ENCODE measurements at regions not wholly inside any gene's neighbourhood (a gene's known extent, or its start where the extent isn't known, plus 50 kb on each side); places are given as distances from the start of the nearest gene placed in this dataset.
A peak's percentile ranks its signal among the peaks of the same experiment; 100 is the strongest.
"Not testable (repeated sequence)": the region's sequence is repeated elsewhere in the genome, so short reads cannot be mapped to it uniquely, and the experiment has no call there.

DNA sequence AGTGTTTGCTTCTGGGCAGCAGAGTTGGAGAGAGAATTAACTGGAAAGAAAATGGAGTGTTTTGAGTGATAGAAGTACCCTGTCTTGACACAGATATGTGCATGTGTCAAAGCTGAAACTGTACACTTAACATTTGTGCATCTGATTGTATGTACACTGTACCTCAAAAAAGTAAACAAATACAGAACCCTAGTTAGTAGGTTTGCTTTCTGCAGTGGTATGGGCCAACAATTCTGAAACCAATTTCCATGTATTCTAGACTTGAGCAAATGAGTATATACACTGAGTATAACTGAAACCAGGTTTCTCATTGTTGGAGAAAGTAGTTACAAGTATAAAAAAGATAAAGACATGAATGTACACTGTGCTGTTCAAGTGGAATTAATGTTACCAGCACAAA lies 52.4 kb downstream of the ELAPOR2 start:
- DNase-seq, result no peak

DNA sequence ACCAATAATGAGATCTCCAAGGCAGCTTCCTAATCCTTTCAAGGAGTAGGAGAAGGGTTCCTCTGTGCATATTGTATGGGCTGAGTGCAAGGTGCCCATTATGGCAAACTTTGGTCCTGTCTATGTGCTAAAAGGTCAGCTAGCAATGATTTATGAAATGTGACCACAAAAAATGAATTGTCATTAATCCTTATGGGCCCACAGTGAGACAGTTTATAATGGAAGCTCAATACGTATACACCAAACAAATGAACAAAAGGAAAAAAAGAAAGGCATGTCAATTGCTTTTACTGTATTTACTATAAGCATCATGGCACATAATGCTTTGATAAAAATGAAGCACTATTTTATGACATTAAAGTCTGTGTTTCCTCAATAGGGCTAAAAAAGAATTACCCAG lies 54.5 kb downstream of the ELAPOR2 start:
- no peak for DNase-seq

DNA sequence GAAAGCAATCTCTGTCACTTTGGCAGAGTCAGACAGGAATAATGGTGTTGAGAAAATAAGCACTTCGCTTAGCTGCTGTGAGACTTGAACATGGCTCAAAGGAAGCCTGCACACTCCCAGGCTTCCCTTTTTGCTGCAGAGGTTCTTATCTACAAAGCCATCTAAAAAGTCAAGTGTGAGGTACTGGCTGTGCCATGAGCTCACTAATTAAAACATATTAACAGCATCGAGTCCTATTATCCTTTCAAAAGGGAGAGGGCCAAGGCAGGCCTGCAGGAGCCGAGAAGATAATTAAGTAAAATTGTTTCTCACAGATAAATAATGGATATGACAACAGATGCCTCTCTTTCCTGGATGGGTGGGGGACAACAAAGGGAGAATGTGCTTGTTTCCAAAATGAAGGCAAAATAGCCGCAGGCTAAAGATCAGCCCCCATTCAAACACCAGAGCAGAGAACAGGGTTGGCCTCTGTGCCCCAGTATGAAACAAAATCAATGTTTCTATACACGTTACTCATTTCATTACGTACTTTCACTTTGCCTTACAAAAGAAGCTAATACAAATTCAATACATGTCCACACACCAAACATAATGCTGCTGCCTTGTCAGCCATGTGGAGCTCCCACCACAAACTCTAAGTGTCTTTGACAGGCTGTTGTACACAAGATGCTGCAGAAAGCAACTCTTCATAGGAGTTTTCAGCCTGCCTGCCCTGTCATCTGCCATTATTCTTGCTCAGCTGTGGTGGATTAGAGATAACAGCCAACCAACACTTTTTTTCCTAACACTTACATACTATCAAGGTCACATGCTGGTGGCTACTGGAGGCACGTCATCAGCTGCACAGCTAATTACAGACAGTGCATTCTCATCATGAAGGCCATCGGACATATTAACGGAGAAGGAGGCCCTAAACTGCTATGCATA lies 55.3 kb downstream of the ELAPOR2 start:
- peak; percentile 32 for DNase-seq

DNA sequence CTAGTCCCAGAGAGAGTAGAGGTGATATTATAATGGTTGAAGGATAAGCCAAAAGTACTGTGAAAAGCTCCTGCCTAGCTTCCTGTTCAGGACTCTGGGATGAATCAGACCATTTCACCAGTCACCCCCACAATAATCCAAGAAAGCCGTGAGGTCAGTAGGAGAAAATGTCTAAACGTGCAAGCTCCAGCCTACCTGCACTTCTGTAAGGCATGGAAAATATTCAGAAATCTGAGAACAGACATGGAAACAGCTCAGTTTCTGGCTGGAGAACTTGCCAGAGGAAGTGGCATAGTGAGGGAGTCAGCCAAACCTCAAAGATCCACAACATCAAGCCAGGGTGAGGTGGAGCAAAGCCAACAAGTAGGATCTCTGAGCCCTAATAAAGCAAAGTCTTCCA lies 58.2 kb downstream of the ELAPOR2 start:
- DNase-seq, result no peak

DNA sequence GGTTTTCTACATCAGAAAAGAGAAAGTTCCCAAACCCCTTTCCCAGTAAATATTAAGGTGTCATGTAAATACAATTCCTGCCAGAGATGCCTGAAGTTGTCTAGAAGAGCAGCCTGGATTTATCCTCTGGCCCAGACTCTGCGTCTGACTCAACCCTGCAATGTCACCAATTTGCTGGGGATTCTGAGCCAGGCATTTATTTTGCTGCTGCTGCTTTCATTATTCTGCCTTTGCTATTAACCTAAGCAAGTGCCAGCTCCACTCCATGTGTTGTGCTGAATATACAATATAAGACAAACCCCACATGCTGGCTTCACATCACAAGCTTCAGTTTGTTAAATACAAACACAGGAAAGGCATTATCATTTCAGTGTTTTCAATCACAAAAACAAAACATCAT lies 59.1 kb downstream of the ELAPOR2 start:
- no peak for DNase-seq

DNA sequence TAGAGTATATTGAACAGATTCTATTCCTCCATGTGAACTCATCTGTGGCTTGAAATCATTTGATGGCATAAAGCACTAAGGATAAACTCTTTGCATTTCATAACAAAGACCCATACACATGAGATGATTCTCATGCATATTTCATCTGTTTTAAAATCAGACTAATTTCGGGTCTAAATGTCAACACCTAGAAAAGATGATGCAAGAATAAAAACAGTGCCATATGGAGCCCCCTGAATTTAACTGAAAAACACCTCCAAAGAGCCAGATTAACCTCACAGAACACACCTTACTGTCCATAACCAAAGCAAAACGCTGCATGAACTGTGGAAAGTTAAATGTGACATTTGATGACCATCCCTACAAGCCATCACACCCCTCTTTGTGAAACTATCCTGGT lies 59.7 kb downstream of the ELAPOR2 start:
- no peak for DNase-seq

DNA sequence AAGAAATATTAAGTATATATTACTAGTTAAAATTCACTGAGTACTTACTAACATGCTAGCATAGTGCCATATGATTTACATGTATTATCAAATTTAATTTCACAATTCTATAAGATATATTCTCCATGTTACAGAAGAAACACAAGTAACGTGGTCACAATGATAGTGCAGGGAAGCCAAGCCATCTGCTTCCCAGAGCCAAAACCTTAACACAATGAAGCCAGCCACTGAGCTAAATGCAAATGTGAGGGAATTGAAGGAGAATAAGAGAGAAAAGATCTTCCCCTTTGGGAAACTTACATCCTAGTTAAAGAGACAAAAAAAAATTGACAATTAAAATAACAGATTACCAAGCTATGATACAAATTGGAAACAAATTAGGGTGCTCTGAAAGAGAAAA lies 63.6 kb downstream of the ELAPOR2 start:
- no peak for DNase-seq

DNA sequence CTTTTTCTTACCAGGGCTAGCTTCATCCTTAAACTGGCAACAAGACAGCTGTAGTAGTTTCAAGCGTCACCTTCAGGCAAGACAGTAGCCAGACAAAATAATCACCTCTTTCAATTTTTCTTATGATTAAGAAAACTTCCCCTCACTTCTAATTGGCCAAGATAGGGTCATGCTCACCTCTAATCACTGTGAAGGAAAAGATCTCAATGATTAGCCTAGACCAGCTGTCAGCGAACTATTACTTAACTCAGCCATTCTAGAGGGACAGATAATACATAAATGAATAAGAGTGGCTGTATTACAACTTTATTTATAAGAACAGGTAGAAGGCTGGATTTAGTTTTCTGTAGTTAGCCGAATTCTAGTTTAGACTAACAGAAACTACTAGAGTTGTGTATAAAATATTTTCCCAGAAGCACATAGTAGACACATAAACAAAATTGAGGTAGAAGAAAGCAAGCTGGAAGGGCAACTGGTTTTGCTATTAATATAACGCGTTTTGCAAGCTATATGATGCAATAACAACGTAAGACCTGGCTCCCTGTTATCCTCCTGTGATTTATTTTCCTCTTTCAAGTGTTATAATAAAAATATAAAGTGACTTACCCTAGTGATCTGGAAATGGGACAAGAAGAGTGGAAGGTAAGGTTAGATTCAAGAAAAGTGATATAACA lies 64.3 kb downstream of the ELAPOR2 start:
- no peak for DNase-seq

DNA sequence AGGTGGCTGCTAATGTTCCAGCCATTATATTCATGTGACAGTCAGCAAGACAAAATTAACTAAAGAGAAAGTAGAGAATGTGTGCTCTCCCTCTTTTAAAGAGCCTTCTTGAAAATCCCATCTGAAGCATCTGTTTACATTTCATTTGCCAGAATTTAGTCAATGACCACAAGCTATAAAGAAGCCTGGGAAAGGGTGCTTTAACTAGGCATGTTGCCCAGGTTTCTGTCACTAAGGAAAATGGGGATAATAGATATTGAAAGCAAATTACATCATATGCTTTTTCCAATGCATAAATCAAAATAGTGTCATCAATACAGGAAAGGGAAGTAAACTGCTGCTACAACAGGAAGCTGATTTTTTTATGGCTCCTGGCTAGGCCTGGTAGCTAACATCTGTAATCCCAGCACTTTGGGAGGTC lies 67.7 kb downstream of the ELAPOR2 start:
- DNase-seq, result no peak

DNA sequence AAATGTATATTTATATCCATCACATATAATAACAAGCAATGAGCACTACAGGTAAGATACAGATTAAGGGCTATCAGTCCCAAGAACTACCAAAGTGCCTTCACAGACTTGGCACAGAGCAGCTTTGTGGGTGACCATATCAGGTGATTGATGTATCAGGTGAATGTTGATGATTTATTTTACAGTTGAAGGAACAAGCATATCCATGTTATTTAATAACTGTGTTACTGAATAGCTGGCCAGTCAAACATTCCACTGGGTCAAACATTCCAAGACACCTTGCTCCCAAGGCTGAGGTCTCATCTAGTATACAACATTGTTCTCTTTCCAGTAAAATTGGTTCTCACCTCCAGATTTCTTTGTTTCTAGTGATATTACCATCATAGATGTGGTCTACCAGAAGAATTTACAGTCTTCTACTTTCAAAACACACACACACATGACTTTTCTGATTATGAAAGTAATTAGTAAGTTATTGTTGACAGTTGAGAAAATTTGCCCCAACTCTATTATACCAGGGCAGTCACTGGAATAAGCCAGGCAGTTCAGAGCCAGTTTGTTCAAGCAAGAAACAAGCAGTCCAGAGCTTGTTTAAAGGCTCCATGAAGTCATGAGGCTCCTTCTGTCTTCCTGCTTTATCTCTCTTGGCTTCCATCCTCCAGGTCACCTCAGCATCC lies 68.2 kb downstream of the ELAPOR2 start:
- no peak for DNase-seq

DNA sequence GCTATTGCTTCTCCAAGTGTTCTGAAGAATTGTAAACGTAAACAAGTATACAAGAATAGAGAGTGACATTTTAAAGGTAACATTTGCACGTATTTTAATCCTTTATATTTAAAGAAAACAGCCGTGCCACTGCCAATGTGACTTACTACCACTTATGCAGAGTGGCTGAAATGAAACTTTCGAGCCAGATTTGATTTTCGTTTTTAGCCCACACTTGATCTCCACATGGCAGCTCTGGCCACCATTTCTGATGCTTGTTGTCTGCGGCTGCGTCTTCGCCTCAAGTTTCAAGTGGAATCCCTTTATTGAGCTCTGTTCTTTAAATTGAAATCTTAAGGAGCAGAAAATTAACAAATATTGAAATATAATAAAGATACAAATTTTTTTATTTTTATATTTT lies 70.0 kb downstream of the ELAPOR2 start:
- no peak for DNase-seq

DNA sequence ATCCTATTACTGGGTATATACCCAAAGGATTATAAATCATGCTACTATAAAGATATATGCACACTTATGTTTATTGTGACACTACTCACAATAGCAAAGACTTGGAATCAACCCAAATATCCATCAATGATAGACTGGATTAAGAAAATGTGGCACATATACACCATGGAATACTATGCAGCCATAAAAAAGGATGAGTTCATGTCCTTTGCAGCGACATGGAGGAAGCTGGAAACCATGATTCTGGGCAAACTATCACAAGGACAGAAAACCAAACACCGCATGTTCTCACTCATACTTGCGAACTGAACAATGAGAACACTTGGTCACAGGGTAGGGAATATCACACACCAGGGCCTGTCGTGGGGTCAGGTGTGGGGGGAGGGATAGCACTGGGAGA lies 71.6 kb downstream of the ELAPOR2 start:
- not testable (repeated sequence) for DNase-seq

DNA sequence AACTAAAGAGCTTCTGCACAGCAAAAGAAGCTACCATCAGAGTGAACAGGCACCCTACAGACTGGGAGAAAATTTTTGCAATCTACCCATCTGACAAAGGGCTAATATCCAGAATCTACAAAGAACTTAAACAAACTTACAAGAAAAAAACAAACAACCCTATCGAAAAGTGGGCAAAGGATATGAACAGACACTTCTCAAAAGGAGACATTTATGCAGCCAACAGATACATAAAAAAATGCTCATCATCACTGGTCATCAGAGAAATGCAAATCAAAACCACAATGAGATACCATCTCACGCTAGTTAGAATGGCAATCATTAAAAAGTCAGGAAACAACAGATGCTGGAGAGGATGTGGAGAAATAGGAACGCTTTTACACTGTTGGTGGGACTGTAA lies 72.1 kb downstream of the ELAPOR2 start:
- DNase-seq, result not testable (repeated sequence)

DNA sequence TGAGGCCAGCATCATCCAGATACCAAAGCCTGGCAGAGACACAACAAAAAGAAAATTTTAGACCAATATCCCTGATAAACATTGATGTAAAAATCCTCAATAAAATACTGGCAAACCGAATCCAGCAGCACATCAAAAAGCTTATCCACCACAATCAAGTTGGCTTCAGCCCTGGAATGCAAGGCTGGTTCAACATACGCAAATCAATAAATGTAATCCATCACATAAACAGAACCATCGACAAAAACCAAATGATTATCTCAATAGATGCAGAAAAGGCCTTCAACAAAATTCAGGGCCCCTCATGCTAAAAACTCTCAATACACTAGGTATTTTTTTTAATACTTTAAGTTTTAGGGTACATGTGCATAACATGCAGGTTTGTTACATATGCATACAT lies 74.1 kb downstream of the ELAPOR2 start:
- DNase-seq, result not testable (repeated sequence)

DNA sequence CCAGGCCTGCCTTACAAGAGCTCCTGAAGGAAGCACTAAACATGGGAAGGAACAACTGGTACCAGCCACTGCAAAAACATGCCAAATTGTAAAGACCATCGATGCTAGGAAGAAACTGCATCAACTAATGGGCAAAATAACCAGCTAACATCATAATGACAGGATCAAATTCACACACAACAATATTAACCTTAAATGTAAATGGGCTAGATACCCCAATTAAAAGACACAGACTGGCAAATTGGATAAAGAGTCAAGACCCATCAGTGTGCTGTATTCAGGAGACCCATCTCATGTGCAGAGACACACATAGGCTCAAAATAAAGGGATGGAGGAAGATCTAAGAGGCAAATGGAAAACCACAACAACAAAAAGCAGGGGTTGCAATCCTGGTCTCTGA lies 75.8 kb downstream of the ELAPOR2 start:
- DNase-seq, result not testable (repeated sequence)

DNA sequence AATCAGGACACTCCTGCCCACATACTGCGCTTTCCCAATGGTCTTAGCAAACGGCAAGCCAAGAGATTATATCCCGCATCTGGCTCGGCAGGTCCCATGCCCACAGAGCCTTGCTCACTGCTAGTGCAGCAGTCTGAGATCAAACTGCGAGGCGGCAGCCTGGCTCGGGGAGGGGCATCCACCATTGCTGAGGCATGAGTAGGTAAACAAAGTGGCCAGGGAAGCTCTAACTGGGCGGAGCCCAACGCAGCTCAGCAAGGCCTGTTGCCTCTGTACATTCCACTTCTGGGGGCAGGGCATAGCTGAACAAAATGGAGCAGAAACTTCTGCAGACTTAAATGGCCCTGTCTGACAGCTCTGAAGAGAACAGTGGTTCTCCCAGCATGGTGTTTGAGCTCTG lies 77.5 kb downstream of the ELAPOR2 start:
- not testable (repeated sequence) for DNase-seq

DNA sequence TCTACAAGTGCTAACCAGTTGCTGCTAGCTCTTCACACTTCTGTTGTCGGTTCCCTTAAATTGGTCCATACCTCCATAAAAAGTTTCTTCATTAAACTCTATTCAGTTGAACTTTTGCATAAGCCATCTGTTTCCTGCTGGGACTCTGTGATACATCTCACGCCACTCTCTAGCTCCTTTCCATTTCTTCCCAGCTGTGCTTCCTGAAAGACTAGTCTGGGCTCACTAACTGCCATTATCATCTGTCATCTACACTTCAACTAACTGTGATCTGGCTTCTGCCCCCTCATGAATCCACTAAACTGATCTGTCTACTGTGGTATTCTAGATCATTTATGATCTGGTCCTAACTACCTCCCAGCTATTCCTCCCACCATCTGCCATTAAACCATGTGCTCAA lies 78.3 kb downstream of the ELAPOR2 start:
- no peak for DNase-seq

DNA sequence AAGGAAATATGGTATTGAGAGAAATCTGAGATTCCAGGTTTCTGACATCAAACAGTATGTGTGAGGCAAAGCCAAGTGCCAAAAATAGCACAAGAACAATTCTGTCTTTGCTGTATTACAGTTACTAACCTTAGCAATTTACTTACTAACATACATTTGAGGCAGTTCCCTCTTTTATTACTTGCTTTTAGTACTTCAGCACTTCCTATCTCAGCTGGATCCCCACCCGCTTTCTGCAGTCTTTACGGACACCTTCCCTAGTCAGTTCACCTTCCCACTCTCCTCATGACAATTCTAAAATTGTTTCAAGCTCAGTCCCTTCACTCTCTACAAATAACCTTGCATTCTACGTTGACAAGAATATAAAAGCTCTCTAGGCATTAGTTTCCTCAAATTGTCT lies 79.2 kb downstream of the ELAPOR2 start:
- DNase-seq, result no peak

DNA sequence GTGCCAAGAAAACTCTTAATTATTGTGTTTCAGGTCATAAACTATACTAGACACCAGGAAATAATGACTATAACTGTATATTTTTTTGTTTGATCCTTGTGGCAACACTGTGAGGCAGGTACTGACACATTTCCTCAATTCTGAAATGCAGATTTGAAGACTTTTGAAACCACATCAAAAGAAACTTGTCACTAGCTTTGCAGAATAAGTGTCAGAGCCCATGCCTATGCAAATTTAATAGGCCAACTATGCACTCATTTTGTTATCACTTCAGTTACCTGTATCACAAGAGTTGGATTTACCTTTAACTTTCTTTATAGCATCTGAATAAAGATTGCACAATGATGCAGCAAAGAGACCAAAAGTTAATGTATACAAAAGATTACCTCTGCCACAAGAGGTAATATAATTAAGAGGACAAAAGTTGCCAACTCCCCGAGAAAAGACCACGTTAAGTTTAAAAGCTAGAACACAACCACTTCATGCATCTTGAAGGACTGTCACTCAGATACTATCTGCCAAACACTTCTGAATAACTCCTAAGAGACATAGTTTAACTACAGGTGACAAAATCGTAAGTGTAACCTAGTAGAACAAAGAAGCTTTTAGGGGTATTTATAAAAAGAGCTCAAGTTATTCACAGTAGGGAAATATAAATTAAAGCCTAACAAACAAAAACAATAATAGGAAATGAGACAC lies 80.5 kb downstream of the ELAPOR2 start:
- no peak for DNase-seq

DNA sequence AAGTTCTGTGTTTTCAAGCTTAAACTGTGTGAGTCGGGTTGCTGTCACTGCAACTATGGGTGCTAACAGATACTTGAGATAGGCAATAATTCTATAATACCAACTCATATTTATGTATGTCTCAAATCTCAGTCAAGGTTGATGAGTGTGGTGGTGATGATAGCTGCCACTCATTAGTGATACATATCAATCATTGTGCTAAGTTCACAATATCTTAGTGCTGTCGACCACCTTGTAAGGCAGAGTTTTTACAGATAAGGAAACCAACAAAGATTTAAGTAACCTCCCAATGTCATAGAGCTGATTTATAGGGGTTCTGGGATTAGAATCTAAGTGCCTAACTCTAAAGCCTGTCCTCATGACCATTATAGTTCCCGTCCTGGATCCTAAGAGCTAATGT lies 82.5 kb downstream of the ELAPOR2 start:
- no peak for DNase-seq

DNA sequence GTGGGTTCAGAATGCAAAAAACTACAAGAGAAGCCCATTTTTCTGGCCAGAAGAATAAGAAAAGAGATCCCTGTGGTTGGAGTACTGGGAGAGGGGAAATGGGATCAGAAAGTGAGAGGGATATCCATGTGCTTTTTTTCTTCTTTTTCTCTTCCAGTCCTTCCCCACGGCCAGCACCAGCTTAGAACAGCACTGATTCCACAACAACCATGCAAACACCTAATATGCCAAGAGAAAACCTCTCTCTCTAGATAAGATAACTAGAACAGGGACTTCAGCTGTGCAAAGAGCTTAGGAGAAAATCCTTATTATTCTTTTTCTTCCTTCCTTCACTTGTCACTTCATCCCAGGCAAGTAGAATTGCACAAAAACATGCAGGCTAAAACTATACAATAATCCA lies 83.5 kb downstream of the ELAPOR2 start:
- DNase-seq, result no peak

DNA sequence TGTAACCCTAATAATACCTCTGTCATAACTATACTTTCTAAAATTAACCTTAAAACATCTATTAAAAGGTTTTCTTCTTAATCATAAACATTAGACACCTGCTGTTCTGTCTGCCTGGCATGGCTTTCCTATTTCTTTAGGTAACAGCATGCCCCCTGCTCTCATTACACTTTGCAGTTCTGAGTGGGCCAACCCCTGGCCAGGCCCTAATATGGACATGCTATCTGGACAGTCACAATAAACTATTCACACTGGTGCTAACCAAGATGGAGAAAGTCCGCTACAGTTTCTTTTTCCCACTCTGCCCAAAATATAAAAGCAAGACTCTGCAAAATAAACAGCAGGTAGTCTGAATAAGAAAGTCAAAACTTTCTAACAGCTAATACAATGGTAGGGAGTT lies 84.0 kb downstream of the ELAPOR2 start:
- no peak for DNase-seq

DNA sequence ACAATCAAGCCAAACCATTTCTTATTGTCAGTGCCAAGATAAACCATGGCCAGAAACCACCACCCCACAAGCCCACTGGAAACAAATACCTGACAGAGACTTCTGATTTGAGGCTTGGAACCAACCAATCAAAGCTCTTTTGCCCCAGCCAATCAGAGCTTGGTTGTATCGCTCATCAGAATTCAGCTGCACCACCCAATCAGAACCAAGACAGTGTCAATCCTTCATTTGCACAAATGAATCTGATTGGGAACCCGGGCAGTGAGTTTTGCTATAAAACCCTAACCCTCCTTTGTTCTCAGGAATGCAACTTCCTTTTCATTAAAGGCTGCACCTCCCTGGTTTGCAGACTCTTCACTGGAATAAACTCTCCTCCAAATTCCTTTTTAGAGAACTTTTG lies 87.4 kb downstream of the ELAPOR2 start:
- DNase-seq, result no peak

Measured in hematopoietic multipotent progenitor cell treated with erythropoietin and hydrocortisone succinate and interleukin-3 and kit ligand, for 6 days (in vitro differentiated cells).